ENCODE measurements at regions not wholly inside any gene's neighbourhood (a gene's known extent, or its start where the extent isn't known, plus 50 kb on each side); places are given as distances from the start of the nearest gene placed in this dataset.

DNA sequence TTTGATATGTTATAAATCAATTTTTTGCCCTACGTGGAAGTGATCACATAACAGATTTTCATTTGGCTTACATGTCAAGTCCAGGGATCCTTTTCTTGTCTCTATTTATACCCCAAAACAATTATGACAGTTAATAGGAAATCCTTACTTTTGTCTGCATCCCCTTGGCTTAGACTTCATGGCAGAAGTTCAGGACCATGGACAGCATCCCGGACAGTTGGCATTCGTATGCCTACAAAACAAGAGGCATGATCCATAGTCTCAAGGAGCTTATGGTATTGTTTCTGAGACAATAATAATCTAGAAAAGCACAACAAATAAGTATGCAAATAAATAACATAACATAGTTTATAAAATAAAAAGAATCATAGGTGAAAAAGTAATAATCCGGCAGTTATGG lies 214.3 kb upstream of the GRIA1 start:
- TF ChIP-seq, protein P1, sequence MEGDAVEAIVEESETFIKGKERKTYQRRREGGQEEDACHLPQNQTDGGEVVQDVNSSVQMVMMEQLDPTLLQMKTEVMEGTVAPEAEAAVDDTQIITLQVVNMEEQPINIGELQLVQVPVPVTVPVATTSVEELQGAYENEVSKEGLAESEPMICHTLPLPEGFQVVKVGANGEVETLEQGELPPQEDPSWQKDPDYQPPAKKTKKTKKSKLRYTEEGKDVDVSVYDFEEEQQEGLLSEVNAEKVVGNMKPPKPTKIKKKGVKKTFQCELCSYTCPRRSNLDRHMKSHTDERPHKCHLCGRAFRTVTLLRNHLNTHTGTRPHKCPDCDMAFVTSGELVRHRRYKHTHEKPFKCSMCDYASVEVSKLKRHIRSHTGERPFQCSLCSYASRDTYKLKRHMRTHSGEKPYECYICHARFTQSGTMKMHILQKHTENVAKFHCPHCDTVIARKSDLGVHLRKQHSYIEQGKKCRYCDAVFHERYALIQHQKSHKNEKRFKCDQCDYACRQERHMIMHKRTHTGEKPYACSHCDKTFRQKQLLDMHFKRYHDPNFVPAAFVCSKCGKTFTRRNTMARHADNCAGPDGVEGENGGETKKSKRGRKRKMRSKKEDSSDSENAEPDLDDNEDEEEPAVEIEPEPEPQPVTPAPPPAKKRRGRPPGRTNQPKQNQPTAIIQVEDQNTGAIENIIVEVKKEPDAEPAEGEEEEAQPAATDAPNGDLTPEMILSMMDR (IDR thresholded peaks at IDR 0.05) = no peak
- TF ChIP-seq POLR2A (IDR thresholded peaks at IDR 0.05) (no peak), POLR2AphosphoS5 (IDR thresholded peaks at IDR 0.05) (no peak)
